Fibroblast of villous mesenchyme (primary cell): ENCODE measurements at regions not wholly inside any gene's neighbourhood (a gene's known extent, or its start where the extent isn't known, plus 50 kb on each side); places are given as distances from the start of the nearest gene placed in this dataset.

Experiments
- DNase-seq: peaks from one replicate; pipeline ENCODE4 v3.0.0-alpha.2; 2010; ENCODE audit warnings: low read depth
- H3K4me3 ChIP-seq: 2 replicates; pipeline ENCODE4 v1.5.1; 2011; ENCODE audit warnings: low read depth, mild to moderate bottlenecking, low read length
- TF ChIP-seq, protein P1 (sequence below): IDR thresholded peaks from 2 replicates; pipeline ENCODE4 v1.5.1; 2012; ENCODE audit warnings: low read depth, mild to moderate bottlenecking, low read length; ENCODE audit not compliant: insufficient read depth

GRCh38 chr5:66247176-66247960 is 103.3 kb downstream of the SREK1 start:
- H3K4me3 ChIP-seq: no peak overlapping the region
- TF ChIP-seq, protein P1, sequence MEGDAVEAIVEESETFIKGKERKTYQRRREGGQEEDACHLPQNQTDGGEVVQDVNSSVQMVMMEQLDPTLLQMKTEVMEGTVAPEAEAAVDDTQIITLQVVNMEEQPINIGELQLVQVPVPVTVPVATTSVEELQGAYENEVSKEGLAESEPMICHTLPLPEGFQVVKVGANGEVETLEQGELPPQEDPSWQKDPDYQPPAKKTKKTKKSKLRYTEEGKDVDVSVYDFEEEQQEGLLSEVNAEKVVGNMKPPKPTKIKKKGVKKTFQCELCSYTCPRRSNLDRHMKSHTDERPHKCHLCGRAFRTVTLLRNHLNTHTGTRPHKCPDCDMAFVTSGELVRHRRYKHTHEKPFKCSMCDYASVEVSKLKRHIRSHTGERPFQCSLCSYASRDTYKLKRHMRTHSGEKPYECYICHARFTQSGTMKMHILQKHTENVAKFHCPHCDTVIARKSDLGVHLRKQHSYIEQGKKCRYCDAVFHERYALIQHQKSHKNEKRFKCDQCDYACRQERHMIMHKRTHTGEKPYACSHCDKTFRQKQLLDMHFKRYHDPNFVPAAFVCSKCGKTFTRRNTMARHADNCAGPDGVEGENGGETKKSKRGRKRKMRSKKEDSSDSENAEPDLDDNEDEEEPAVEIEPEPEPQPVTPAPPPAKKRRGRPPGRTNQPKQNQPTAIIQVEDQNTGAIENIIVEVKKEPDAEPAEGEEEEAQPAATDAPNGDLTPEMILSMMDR: no peak

GRCh38 chr5:66248874-66249273 is 104.8 kb downstream of the SREK1 start:
- DNase-seq: no peak
- no peak overlapping the region for H3K4me3 ChIP-seq
- TF ChIP-seq, protein P1: no peak

More at GRCh38 chr5:66247176-66247960, 103.3 kb downstream of the SREK1 start:
- DNase-seq: peak; percentile 89

DNA sequence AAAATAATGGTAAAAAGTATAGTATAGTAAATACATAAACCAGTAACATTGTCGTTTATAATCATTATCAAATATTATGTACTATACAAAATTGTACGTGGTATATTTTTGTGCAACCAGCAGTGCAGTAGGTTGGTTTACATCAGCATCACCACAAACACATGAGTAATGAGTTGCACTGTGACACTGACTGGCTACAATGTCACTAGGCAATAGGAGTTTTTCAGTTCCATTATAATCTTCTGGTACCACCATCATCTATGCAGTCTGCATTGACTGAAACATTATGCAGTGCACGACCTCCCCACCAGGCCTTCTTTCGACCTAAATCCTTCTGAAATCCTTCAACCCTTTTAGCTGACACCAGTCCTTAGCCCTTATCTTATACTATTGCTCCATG is 105.8 kb downstream of the SREK1 start:
- DNase-seq: no peak
- TF ChIP-seq, protein P1: no peak
- H3K4me3 ChIP-seq: no peak overlapping the region

DNA sequence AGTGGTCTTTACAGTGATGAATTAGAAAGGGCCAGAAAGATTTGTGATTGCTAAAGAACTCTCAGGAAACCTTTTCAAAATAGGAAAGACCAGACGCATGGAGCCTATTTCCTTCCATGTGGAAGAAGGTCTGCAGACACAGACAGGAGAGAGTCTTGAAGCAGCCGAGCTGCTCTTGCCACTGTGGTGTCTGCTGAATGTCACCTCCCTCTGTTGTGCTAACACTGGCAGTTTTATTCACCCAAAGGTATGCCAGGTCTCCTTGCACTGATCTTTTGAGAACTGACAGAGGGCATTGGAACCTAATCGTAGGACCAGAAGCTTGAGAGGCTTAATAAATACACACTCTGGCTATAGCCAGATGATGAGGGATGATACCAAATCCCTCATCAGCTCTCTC is 108.7 kb downstream of the SREK1 start:
- TF ChIP-seq, protein P1: no peak
- H3K4me3 ChIP-seq: no peak overlapping the region
- no peak for DNase-seq

- no peak for DNase-seq
- H3K4me3 ChIP-seq: no peak overlapping the region
- TF ChIP-seq, protein P1: no peak
Observed at GRCh38 chr5:66255714-66256113, 111.6 kb downstream of the SREK1 start.

DNA sequence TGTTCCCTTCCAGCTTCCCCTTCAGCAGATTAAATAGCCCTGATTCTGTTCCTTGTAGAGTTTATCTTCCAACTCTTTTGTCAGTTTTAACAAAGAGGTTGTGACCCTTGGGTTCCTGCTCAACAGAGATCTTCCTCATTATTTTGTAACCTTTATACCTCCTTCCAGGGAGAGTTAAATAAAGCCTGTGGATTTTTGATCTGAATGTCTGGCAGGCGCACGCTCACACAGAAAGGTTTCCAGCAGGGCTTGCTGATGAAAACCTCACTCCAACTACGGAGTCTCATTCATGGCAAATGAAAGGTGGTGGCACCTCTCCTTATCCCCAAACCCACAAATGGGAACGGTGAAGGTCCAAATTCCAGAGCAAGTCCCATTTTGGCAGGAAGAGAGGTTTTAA is 129.0 kb downstream of the SREK1 start:
- DNase-seq: no peak
- H3K4me3 ChIP-seq: no peak overlapping the region
- TF ChIP-seq, protein P1: no peak

DNA sequence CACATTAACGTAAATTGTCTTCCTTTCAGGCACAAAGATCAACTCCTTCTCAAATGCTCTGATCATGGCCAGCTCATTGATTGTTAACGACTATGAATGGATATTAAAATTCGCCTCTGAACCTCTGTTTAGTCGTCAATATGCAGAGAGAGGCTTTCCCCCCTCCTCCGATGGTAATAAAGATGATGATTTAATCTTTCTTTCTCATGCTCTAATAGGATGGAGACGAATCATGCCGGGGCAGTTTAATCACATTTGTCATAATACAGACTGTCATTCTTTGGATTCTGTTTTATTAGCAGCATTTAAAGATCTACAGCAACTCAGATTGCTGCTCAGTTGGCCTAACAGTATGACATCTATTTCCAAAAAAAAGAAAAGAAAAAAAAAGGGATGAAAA is 132.9 kb downstream of the SREK1 start:
- no peak for DNase-seq
- TF ChIP-seq, protein P1: no peak
- H3K4me3 ChIP-seq: no peak overlapping the region
